ENCODE measurements at regions not wholly inside any gene's neighbourhood (a gene's known extent, or its start where the extent isn't known, plus 50 kb on each side); places are given as distances from the start of the nearest gene placed in this dataset.

- no peak for TF ChIP-seq CTCF (conservative IDR thresholded peaks at IDR 0.05)
- TF ChIP-seq ZFX (IDR thresholded peaks at IDR 0.05), result no peak
Measured at GRCh38 chr7:25059576-25059975, 65.5 kb downstream of the CYCS start.

All from C4-2B (cell line).